ENCODE measurements at regions not wholly inside any gene's neighbourhood (a gene's known extent, or its start where the extent isn't known, plus 50 kb on each side); places are given as distances from the start of the nearest gene placed in this dataset.

GRCh38 chr16:59655031-59655430, 920.9 kb upstream of the GOT2 start:
- TF ChIP-seq POLR2A (IDR thresholded peaks at IDR 0.05; ENCODE audit: low read length) (no peak), GATA1 (IDR thresholded peaks at IDR 0.05; ENCODE audit: low read depth, low read length) (no peak)
